Vagina (tissue), 2 donors: ENCODE measurements at regions not wholly inside any gene's neighbourhood (a gene's known extent, or its start where the extent isn't known, plus 50 kb on each side); places are given as distances from the start of the nearest gene placed in this dataset.
"Not testable (repeated sequence)": the region's sequence is repeated elsewhere in the genome, so short reads cannot be mapped to it uniquely, and the experiment has no call there.

Experiments used
- DNase-seq, 2 donors: peaks; one replicate each; pipeline ENCODE4 v3.0.0-alpha.2; 2017; ENCODE audit errors: extremely low spot score in 2 of 2
- H3K27ac ChIP-seq: fragments of 200-600 bp; sonication (generic); one replicate; pipeline ENCODE4 v1.5.1; 2019
- H3K27me3 ChIP-seq: fragments of 200-600 bp; sonication (generic); one replicate; pipeline ENCODE4 v1.5.1; 2019
- H3K36me3 ChIP-seq, 2 donors: fragments of 200-600 bp; sonication (generic); one replicate each; pipeline ENCODE4 v1.5.1; 2017 to 2019
- H3K4me1 ChIP-seq: fragments of 200-600 bp; sonication (generic); one replicate; pipeline ENCODE4 v1.5.1; 2019
- H3K4me3 ChIP-seq, 2 donors: fragments of 200-600 bp; sonication (generic); 1 replicate in 1 of 2; 2 replicates in 1 of 2; pipeline ENCODE4 v1.5.1; 2016 to 2019
- H3K9me3 ChIP-seq: fragments of 200-600 bp; sonication (generic); one replicate; pipeline ENCODE4 v1.5.1; 2019
- POLR2A ChIP-seq, 2 donors: fragments of 450-650 bp; IDR thresholded peaks; one replicate each; pipeline ENCODE4 v1.6.1; 2017; ENCODE audit warnings: antibody characterized with exemption in 2 of 2, mild to moderate bottlenecking in 2 of 2, moderate library complexity in 2 of 2
- POLR2AphosphoS5 ChIP-seq, 2 donors: sonication (generic); formaldehyde crosslinking; IDR thresholded peaks; one replicate each; pipeline ENCODE4 v1.9.0; 2017; ENCODE audit warnings: antibody characterized with exemption in 2 of 2, mild to moderate bottlenecking in 2 of 2, low read depth in 1 of 2; ENCODE audit not compliant: insufficient read depth in 1 of 2
- intact Hi-C: fragments of 100-400 bp; cut with DNase I; formaldehyde crosslinking; loops from one replicate; pipeline ENCODE4 v1.15.1; 2023
- TF ChIP-seq, protein P1 (sequence below), 3 experiments: fragments of 450-650 bp in 2 of 3; fragments of 200-600 bp in 1 of 3; sonication (generic) in 1 of 3; IDR thresholded peaks; one replicate each; pipeline ENCODE4 v1.5.1; 2017 to 2019; ENCODE audit warnings: antibody characterized with exemption in 3 of 3, mild to moderate bottlenecking in 2 of 3, moderate library complexity in 2 of 3

DNA sequence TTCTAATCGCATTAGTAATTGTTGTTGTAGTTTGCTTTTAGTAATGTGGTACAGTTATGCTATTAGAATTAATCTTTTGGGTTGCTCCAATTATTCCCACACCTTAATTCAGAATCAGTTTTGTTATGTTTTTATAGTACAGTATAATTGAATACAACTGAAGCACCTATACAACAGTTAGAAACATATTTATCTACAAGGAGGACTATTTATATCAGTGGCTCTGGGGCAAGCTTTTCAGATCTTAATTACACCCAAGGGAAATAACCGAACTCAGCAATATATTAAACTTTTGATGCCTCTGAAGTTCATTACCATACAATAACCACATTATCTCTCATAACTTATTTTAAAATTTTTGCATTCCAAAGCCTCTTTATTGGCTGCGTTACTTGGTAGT is 74.4 kb downstream of the LHX9 start:
- no peak for TF ChIP-seq POLR2AphosphoS5 (IDR thresholded peaks at IDR 0.05; ENCODE audit: insufficient read depth in 1 of 2, low read depth in 1 of 2)
- TF ChIP-seq, protein P1, sequence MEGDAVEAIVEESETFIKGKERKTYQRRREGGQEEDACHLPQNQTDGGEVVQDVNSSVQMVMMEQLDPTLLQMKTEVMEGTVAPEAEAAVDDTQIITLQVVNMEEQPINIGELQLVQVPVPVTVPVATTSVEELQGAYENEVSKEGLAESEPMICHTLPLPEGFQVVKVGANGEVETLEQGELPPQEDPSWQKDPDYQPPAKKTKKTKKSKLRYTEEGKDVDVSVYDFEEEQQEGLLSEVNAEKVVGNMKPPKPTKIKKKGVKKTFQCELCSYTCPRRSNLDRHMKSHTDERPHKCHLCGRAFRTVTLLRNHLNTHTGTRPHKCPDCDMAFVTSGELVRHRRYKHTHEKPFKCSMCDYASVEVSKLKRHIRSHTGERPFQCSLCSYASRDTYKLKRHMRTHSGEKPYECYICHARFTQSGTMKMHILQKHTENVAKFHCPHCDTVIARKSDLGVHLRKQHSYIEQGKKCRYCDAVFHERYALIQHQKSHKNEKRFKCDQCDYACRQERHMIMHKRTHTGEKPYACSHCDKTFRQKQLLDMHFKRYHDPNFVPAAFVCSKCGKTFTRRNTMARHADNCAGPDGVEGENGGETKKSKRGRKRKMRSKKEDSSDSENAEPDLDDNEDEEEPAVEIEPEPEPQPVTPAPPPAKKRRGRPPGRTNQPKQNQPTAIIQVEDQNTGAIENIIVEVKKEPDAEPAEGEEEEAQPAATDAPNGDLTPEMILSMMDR (IDR thresholded peaks at IDR 0.05): no peak
- Histone ChIP-seq H3K36me3 (no peaks in the 10 kb centered on the region), H3K4me1 (no peaks in the 10 kb centered on the region), H3K9me3 (no peaks in the 10 kb centered on the region), H3K4me3 (no peak overlapping the region), H3K27ac (no peak overlapping the region), H3K27me3 (no peaks in the 10 kb centered on the region)
- DNase-seq: no peak
- intact Hi-C loops: no loop called here

GRCh38 chr1:197994907-197995407 is 77.8 kb downstream of the LHX9 start:
- no peaks in the 10 kb centered on the region for H3K27me3 ChIP-seq
- no peaks in the 10 kb centered on the region for H3K9me3 ChIP-seq
- H3K4me3 ChIP-seq: no peak overlapping the region
- H3K36me3 ChIP-seq: no peaks in the 10 kb centered on the region
- no peak overlapping the region for H3K27ac ChIP-seq
- TF ChIP-seq POLR2AphosphoS5 (IDR thresholded peaks at IDR 0.05; ENCODE audit: insufficient read depth in 1 of 2, low read depth in 1 of 2): no peak
- DNase-seq: no peak
- intact Hi-C loops: no loop called here
- H3K4me1 ChIP-seq: no peaks in the 10 kb centered on the region

GRCh38 chr1:197995408-197996258 is 78.5 kb downstream of the LHX9 start:
- TF ChIP-seq POLR2AphosphoS5 (IDR thresholded peaks at IDR 0.05; ENCODE audit: insufficient read depth in 1 of 2, low read depth in 1 of 2) (no peak), POLR2A (IDR thresholded peaks at IDR 0.05) (no peak)
- TF ChIP-seq, protein P1 (IDR thresholded peaks at IDR 0.05): no peak
- intact Hi-C loops: no loop called here
- H3K9me3 ChIP-seq: no peaks in the 10 kb centered on the region
- H3K4me3 ChIP-seq: no peak overlapping the region
- no peaks in the 10 kb centered on the region for H3K36me3 ChIP-seq
- H3K4me1 ChIP-seq: no peaks in the 10 kb centered on the region
- DNase-seq: no peak
- H3K27me3 ChIP-seq: no peaks in the 10 kb centered on the region
- H3K27ac ChIP-seq: no peak overlapping the region

- H3K27me3 ChIP-seq, H3K27ac ChIP-seq, intact Hi-C loops, H3K36me3 ChIP-seq, H3K9me3 ChIP-seq, H3K4me3 ChIP-seq, H3K4me1 ChIP-seq, DNase-seq: not testable (repeated sequence)
Measured at GRCh38 chr1:197996259-197996512, 79.0 kb downstream of the LHX9 start.

- intact Hi-C loops: no loop called here
- H3K4me1 ChIP-seq: no peaks in the 10 kb centered on the region
- H3K4me3 ChIP-seq: no peak overlapping the region
- TF ChIP-seq POLR2A (IDR thresholded peaks at IDR 0.05): no peak
- no peak for TF ChIP-seq POLR2AphosphoS5 (IDR thresholded peaks at IDR 0.05; ENCODE audit: insufficient read depth in 1 of 2, low read depth in 1 of 2)
- TF ChIP-seq, protein P1 (IDR thresholded peaks at IDR 0.05): no peak
- no peak overlapping the region for H3K27ac ChIP-seq
- H3K27me3 ChIP-seq: no peaks in the 10 kb centered on the region
- H3K9me3 ChIP-seq: no peaks in the 10 kb centered on the region
- no peak for DNase-seq
- H3K36me3 ChIP-seq: no peaks in the 10 kb centered on the region
Measured at GRCh38 chr1:197998110-197998509, 80.9 kb downstream of the LHX9 start.

DNA sequence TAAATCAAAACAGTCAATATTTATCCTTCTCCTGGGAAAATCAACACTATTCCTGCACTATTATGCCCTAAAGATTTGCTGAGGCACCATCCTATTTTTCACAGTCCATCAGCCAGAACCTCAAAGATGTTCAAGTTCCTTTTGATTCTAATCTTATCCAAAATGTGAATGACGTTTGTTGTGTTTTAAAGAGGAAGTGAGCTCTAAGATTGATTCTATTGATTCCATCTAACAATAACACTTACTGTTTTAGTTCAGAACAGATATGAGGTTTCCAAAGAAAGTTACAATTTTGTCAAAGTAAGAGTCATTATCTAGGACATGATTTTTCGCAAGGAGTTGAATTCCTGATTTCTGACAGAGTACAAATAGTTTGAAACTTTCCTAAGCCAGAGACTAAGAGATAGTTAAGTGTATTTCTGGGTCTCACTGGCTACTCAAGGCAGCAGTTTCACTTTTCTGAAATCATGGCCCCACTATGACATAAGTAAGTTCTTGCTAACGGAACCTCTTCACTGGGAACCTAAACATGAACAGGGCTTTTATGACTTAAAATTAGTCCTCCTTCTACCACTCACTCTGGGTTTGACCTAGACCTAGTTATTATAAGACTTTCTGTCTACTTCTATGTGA is 84.7 kb downstream of the LHX9 start:
- H3K27ac ChIP-seq: no peak overlapping the region
- H3K27me3 ChIP-seq: no peaks in the 10 kb centered on the region
- no peak overlapping the region for H3K4me3 ChIP-seq
- no peaks in the 10 kb centered on the region for H3K36me3 ChIP-seq
- H3K9me3 ChIP-seq: no peaks in the 10 kb centered on the region
- intact Hi-C loops: no loop called here
- TF ChIP-seq POLR2A (IDR thresholded peaks at IDR 0.05) (no peak), POLR2AphosphoS5 (IDR thresholded peaks at IDR 0.05; ENCODE audit: insufficient read depth in 1 of 2, low read depth in 1 of 2) (no peak)
- H3K4me1 ChIP-seq: no peaks in the 10 kb centered on the region
- no peak for DNase-seq
